HepG2 (cell line): ENCODE measurements at regions not wholly inside any gene's neighbourhood (a gene's known extent, or its start where the extent isn't known, plus 50 kb on each side); places are given as distances from the start of the nearest gene placed in this dataset.

Experiments used
- ETV6 ChIP-seq: sonication (generic); formaldehyde crosslinking; conservative IDR thresholded peaks from 2 replicates; pipeline ENCODE4 v1.4.0; 2020; ENCODE audit warnings: missing genetic modification reagents
- PBX2 ChIP-seq: IDR thresholded peaks from 2 replicates; pipeline ENCODE4 v1.6.1; 2016; ENCODE audit warnings: control low read depth
- POLR2A ChIP-seq, 2 experiments: IDR thresholded peaks; 2 replicates each; pipeline ENCODE4 v1.6.1; 2011; ENCODE audit warnings: low read depth in 2 of 2, low read length in 2 of 2, mild to moderate bottlenecking in 1 of 2, moderate library complexity in 1 of 2; ENCODE audit not compliant: insufficient read depth in 1 of 2
- ZNF3 ChIP-seq: IDR thresholded peaks from 2 replicates; pipeline ENCODE4 v1.7.0; 2017; ENCODE audit warnings: inconsistent platforms

DNA sequence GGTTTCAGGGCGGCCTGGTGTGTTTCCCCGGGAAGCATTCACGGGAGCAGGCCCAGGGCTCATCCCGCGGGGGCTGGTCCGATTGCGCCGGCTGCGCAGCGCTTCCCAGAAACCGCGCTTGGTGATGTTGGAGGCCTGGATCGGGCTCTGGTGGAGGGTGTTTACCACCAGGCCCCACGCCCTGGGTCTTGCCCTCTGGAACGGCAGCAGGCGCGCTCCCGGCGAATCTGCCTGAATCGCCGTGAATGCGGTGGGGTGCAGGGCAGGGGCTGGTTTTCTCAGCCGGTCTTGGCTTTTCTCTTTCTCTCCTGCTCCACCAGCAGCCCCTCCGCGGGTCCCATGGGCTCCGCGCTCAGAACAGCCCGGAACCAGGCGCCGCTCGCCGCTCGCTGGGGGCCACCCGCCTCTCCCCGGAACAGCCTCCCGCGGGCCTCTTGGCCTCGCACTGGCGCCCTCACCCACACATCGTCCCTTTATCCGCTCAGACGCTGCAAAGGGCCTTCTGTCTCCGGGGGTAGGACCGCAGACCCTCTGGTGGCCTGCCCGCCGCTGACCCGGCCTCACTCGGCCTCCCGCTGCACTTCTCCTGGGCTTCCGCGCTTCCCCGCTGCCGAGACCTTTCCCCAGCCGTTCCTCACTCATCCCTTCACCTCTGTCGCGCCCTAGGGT is 69.4 kb upstream of the GJB6 start:
- TF ChIP-seq ZNF3 (no peak), POLR2A (IDR thresholded peaks at IDR 0.05; ENCODE audit: insufficient read depth in 1 of 2, low read depth in 2 of 2, low read length in 2 of 2) (no peak), ETV6 (CRISPR knock-in tag) (no peak), PBX2 (no peak)
